ENCODE measurements at regions not wholly inside any gene's neighbourhood (a gene's known extent, or its start where the extent isn't known, plus 50 kb on each side); places are given as distances from the start of the nearest gene placed in this dataset.

- TF ChIP-seq CTCF (IDR thresholded peaks at IDR 0.05) (no peak), POLR2A (IDR thresholded peaks at IDR 0.05) (no peak)
Measured at GRCh38 chr12:69054343-69055056, 121.5 kb upstream of the CPM start.

GRCh38 chr12:69055280-69055679 lies 122.3 kb upstream of the CPM start:
- intact Hi-C loops (cut with DNase I), result no loop called here
- no peak overlapping the region for H3K4me3 ChIP-seq (replicated peaks in 1 of 3)
- no peak for TF ChIP-seq POLR2A (IDR thresholded peaks at IDR 0.05)
- no peak for TF ChIP-seq CTCF (IDR thresholded peaks at IDR 0.05)
- no peaks in the 10 kb centered on the region for H3K36me3 ChIP-seq
- H3K9me3 ChIP-seq, result no peaks in the 10 kb centered on the region
- no peaks in the 10 kb centered on the region for H3K27me3 ChIP-seq
- H3K4me1 ChIP-seq, result no peaks in the 10 kb centered on the region
- H3K27ac ChIP-seq, result no peak overlapping the region
- no peak for DNase-seq
- 88 to 94% methylated on average over 2 of the region's 2 CpGs for WGBS, 2 donors

More at GRCh38 chr12:69054343-69055056, 121.5 kb upstream of the CPM start:
- DNase-seq, result no peak
- no peaks in the 10 kb centered on the region for H3K36me3 ChIP-seq
- no peaks in the 10 kb centered on the region for H3K9me3 ChIP-seq
- H3K27me3 ChIP-seq, result no peaks in the 10 kb centered on the region
- no peak overlapping the region for H3K4me3 ChIP-seq (replicated peaks in 1 of 3)
- no peak overlapping the region for H3K27ac ChIP-seq
- 89% methylated on average over 7 of the region's 7 CpGs for WGBS, 2 donors
- intact Hi-C loops (cut with DNase I), result no loop called here
- no peaks in the 10 kb centered on the region for H3K4me1 ChIP-seq

GRCh38 chr12:69055706-69056105 lies 122.7 kb upstream of the CPM start:
- H3K27me3 ChIP-seq, result no peaks in the 10 kb centered on the region
- no peak overlapping the region for H3K4me3 ChIP-seq (replicated peaks in 1 of 3)
- DNase-seq, result no peak
- no peak overlapping the region for H3K27ac ChIP-seq
- H3K4me1 ChIP-seq, result no peaks in the 10 kb centered on the region
- intact Hi-C loops (cut with DNase I), result no loop called here
- TF ChIP-seq POLR2A (IDR thresholded peaks at IDR 0.05) (no peak), CTCF (IDR thresholded peaks at IDR 0.05) (no peak)
- no peaks in the 10 kb centered on the region for H3K36me3 ChIP-seq
- WGBS, 2 donors, result 86 to 88% methylated on average over 4 of the region's 4 CpGs
- no peaks in the 10 kb centered on the region for H3K9me3 ChIP-seq

- Histone ChIP-seq H3K27ac (no peak overlapping the region), H3K9me3 (no peaks in the 10 kb centered on the region), H3K27me3 (no peaks in the 10 kb centered on the region), H3K4me1 (peaks cover 0 to 5% of the 10 kb centered on the region in 2 donors), H3K36me3 (no peaks in the 10 kb centered on the region), H3K4me3 (replicated peaks in 1 of 3) (no peak overlapping the region)
- 47 to 65% methylated on average over 2 of the region's 2 CpGs for WGBS, 2 donors
- TF ChIP-seq POLR2A (IDR thresholded peaks at IDR 0.05) (no peak), CTCF (IDR thresholded peaks at IDR 0.05) (no peak)
- intact Hi-C loops (cut with DNase I), result no loop called here
- no peak for DNase-seq
Measured at GRCh38 chr12:69056743-69057515, 124.0 kb upstream of the CPM start.

- WGBS, 2 donors, result 78% methylated on average over 3 of the region's 3 CpGs
- no peaks in the 10 kb centered on the region for H3K9me3 ChIP-seq
Measured at GRCh38 chr12:69057742-69058141, 124.8 kb upstream of the CPM start.

More at GRCh38 chr12:69057742-69058141, 124.8 kb upstream of the CPM start:
- H3K36me3 ChIP-seq, result no peaks in the 10 kb centered on the region
- H3K4me1 ChIP-seq, result peaks cover 0 to 5% of the 10 kb centered on the region in 2 donors
- H3K27me3 ChIP-seq, result no peaks in the 10 kb centered on the region
- intact Hi-C loops (cut with DNase I), result no loop called here
- H3K4me3 ChIP-seq (replicated peaks in 1 of 3), result no peak overlapping the region
- TF ChIP-seq CTCF (IDR thresholded peaks at IDR 0.05), result no peak
- TF ChIP-seq POLR2A (IDR thresholded peaks at IDR 0.05), result no peak
- no peak for DNase-seq
- H3K27ac ChIP-seq, result no peak overlapping the region
